ENCODE measurements at regions not wholly inside any gene's neighbourhood (a gene's known extent, or its start where the extent isn't known, plus 50 kb on each side); places are given as distances from the start of the nearest gene placed in this dataset.
"Not testable (repeated sequence)": the region's sequence is repeated elsewhere in the genome, so short reads cannot be mapped to it uniquely, and the experiment has no call there.

GRCh38 chr10:64859911-64860310 lies 1338.7 kb downstream of the REEP3 start:
- intact Hi-C loops (cut with micrococcal nuclease): no loop called here
- DNase-seq: no peak
- no peak for ATAC-seq

GRCh38 chr10:64863836-64864235 lies 1342.6 kb downstream of the REEP3 start:
- intact Hi-C loops (cut with micrococcal nuclease): no loop called here
- DNase-seq (no peak), ATAC-seq (no peak)

- intact Hi-C loops (cut with micrococcal nuclease): no loop called here
- no peak for ATAC-seq
- no peak for DNase-seq
Measured at GRCh38 chr10:64867501-64867962, 1346.3 kb downstream of the REEP3 start.

GRCh38 chr10:64873088-64873487 lies 1351.9 kb downstream of the REEP3 start:
- no peak for DNase-seq
- ATAC-seq: no peak
- intact Hi-C loops (cut with micrococcal nuclease): no loop called here

GRCh38 chr10:64873959-64874358 lies 1352.8 kb downstream of the REEP3 start:
- DNase-seq (no peak), ATAC-seq (no peak)
- intact Hi-C loops (cut with micrococcal nuclease): no loop called here

GRCh38 chr10:64880546-64880945 lies 1359.3 kb downstream of the REEP3 start:
- no peak for DNase-seq
- intact Hi-C loops (cut with micrococcal nuclease): no loop called here

GRCh38 chr10:64881257-64881656 lies 1360.1 kb downstream of the REEP3 start:
- ATAC-seq (no peak), DNase-seq (no peak)
- intact Hi-C loops (cut with micrococcal nuclease): no loop called here

More at GRCh38 chr10:64880546-64880945, 1359.3 kb downstream of the REEP3 start:
- no peak for ATAC-seq

GRCh38 chr10:64896582-64896981 lies 1375.4 kb downstream of the REEP3 start:
- ATAC-seq (no peak), DNase-seq (no peak)
- intact Hi-C loops (cut with micrococcal nuclease): no loop called here

GRCh38 chr10:64906311-64906710 lies 1385.1 kb downstream of the REEP3 start:
- DNase-seq; intact Hi-C loops (cut with micrococcal nuclease); ATAC-seq: not testable (repeated sequence)

- ATAC-seq; intact Hi-C loops (cut with micrococcal nuclease); DNase-seq: not testable (repeated sequence)
Measured at GRCh38 chr10:64924306-64924705, 1403.1 kb downstream of the REEP3 start.

GRCh38 chr10:64952042-64952441 lies 1430.8 kb downstream of the REEP3 start:
- no peak for ATAC-seq
- no peak for DNase-seq
- intact Hi-C loops (cut with micrococcal nuclease): no loop called here

GRCh38 chr10:64956441-64956840 lies 1435.2 kb downstream of the REEP3 start:
- ATAC-seq (no peak), DNase-seq (no peak)
- intact Hi-C loops (cut with micrococcal nuclease): no loop called here

GRCh38 chr10:64959116-64959515 lies 1437.9 kb downstream of the REEP3 start:
- intact Hi-C loops (cut with micrococcal nuclease): no loop called here
- ATAC-seq: no peak

GRCh38 chr10:64959883-64960282 lies 1438.7 kb downstream of the REEP3 start:
- ATAC-seq (no peak), DNase-seq (no peak)
- intact Hi-C loops (cut with micrococcal nuclease): no loop called here

More at GRCh38 chr10:64959116-64959515, 1437.9 kb downstream of the REEP3 start:
- no peak for DNase-seq

- ATAC-seq (no peak), DNase-seq (no peak)
- intact Hi-C loops (cut with micrococcal nuclease): no loop called here
Measured at GRCh38 chr10:64973391-64973790, 1452.2 kb downstream of the REEP3 start.

- intact Hi-C loops (cut with micrococcal nuclease): no loop called here
- no peak for ATAC-seq
- DNase-seq: no peak
Measured at GRCh38 chr10:64976150-64976549, 1454.9 kb downstream of the REEP3 start.

GRCh38 chr10:64977915-64978314 lies 1456.7 kb downstream of the REEP3 start:
- intact Hi-C loops (cut with micrococcal nuclease): no loop called here
- DNase-seq (no peak), ATAC-seq (no peak)

GRCh38 chr10:64996886-64997285 lies 1475.7 kb downstream of the REEP3 start:
- DNase-seq (no peak), ATAC-seq (no peak)
- intact Hi-C loops (cut with micrococcal nuclease): no loop called here

GRCh38 chr10:65010845-65011244 lies 1489.6 kb downstream of the REEP3 start:
- no peak for ATAC-seq

GRCh38 chr10:65017523-65017922 lies 1496.3 kb downstream of the REEP3 start:
- ATAC-seq (no peak), DNase-seq (no peak)
- intact Hi-C loops (cut with micrococcal nuclease): no loop called here

More at GRCh38 chr10:65010845-65011244, 1489.6 kb downstream of the REEP3 start:
- intact Hi-C loops (cut with micrococcal nuclease): no loop called here
- no peak for DNase-seq

GRCh38 chr10:65024886-65025285 lies 1503.7 kb downstream of the REEP3 start:
- DNase-seq (no peak), ATAC-seq (no peak)
- intact Hi-C loops (cut with micrococcal nuclease): no loop called here

GRCh38 chr10:65030263-65030662 lies 1509.1 kb downstream of the REEP3 start:
- intact Hi-C loops (cut with micrococcal nuclease): no loop called here
- DNase-seq: no peak
- no peak for ATAC-seq

Measured in left ventricle myocardium superior (tissue), 1 donor.